ENCODE measurements at regions not wholly inside any gene's neighbourhood (a gene's known extent, or its start where the extent isn't known, plus 50 kb on each side); places are given as distances from the start of the nearest gene placed in this dataset.

- no peaks in the 10 kb centered on the region for H3K4me1 ChIP-seq (ENCODE audit: control insufficient read depth, extremely low read depth, insufficient read depth, low read length)
- no peak overlapping the region for H2AFZ ChIP-seq (ENCODE audit: low read length)
- TF ChIP-seq CTCF (conservative IDR thresholded peaks at IDR 0.05 in 1 of 2, IDR thresholded peaks at IDR 0.05 in 1 of 2; ENCODE audit: low read depth in 1 of 2, low read length in 2 of 2): no peak
- no peak for TF ChIP-seq EZH2 (IDR thresholded peaks at IDR 0.05; ENCODE audit: low read length, missing control alignments)
- no peak overlapping the region for H3K4me3 ChIP-seq (replicated peaks in 1 of 4; ENCODE audit: control extremely low read depth in 1 of 4, insufficient read depth in 1 of 4, low read depth in 3 of 4, low read length in 4 of 4)
- H3K27ac ChIP-seq (ENCODE audit: insufficient read depth, low read length): no peak overlapping the region
- no peak overlapping the region for H3K4me2 ChIP-seq (ENCODE audit: extremely low read depth, insufficient read depth, low read length)
- no peaks in the 10 kb centered on the region for H3K27me3 ChIP-seq (ENCODE audit: control insufficient read depth, insufficient read depth, low read length)
- H3K9ac ChIP-seq (ENCODE audit: insufficient read depth, low read length): no peak overlapping the region
- H3K9me3 ChIP-seq (ENCODE audit: control insufficient read depth, insufficient read depth, low read depth, low read length): no peaks in the 10 kb centered on the region
- H3K36me3 ChIP-seq (ENCODE audit: control insufficient read depth, insufficient read depth, low read length): no peaks in the 10 kb centered on the region
- H3K79me2 ChIP-seq (ENCODE audit: control insufficient read depth, insufficient read depth, low read length): no peaks in the 10 kb centered on the region
- no peak for DNase-seq (ENCODE audit: low read depth in 2 of 2)
- no peaks in the 10 kb centered on the region for H4K20me1 ChIP-seq (ENCODE audit: control insufficient read depth, extremely low read depth, insufficient read depth, low read length)
Observed at GRCh38 chr2:41916177-41916576, 131.6 kb upstream of the PKDCC start.

- Histone ChIP-seq H3K27me3 (ENCODE audit: control insufficient read depth, insufficient read depth, low read length) (no peaks in the 10 kb centered on the region), H3K9me3 (ENCODE audit: control insufficient read depth, insufficient read depth, low read depth, low read length) (no peaks in the 10 kb centered on the region), H3K36me3 (ENCODE audit: control insufficient read depth, insufficient read depth, low read length) (no peaks in the 10 kb centered on the region), H3K27ac (ENCODE audit: insufficient read depth, low read length) (no peak overlapping the region), H3K4me2 (ENCODE audit: extremely low read depth, insufficient read depth, low read length) (no peak overlapping the region), H3K79me2 (ENCODE audit: control insufficient read depth, insufficient read depth, low read length) (no peaks in the 10 kb centered on the region), H3K4me3 (replicated peaks in 1 of 4; ENCODE audit: control extremely low read depth in 1 of 4, insufficient read depth in 1 of 4, low read depth in 3 of 4, low read length in 4 of 4) (no peak overlapping the region), H4K20me1 (ENCODE audit: control insufficient read depth, extremely low read depth, insufficient read depth, low read length) (no peaks in the 10 kb centered on the region), H3K4me1 (ENCODE audit: control insufficient read depth, extremely low read depth, insufficient read depth, low read length) (no peaks in the 10 kb centered on the region), H3K9ac (ENCODE audit: insufficient read depth, low read length) (no peak overlapping the region), H2AFZ (ENCODE audit: low read length) (no peak overlapping the region)
- no peak for DNase-seq (ENCODE audit: low read depth in 2 of 2)
- TF ChIP-seq CTCF (conservative IDR thresholded peaks at IDR 0.05 in 1 of 2, IDR thresholded peaks at IDR 0.05 in 1 of 2; ENCODE audit: low read depth in 1 of 2, low read length in 2 of 2) (no peak), EZH2 (IDR thresholded peaks at IDR 0.05; ENCODE audit: low read length, missing control alignments) (no peak)
Observed at GRCh38 chr2:41917587-41917986, 130.2 kb upstream of the PKDCC start.

DNA sequence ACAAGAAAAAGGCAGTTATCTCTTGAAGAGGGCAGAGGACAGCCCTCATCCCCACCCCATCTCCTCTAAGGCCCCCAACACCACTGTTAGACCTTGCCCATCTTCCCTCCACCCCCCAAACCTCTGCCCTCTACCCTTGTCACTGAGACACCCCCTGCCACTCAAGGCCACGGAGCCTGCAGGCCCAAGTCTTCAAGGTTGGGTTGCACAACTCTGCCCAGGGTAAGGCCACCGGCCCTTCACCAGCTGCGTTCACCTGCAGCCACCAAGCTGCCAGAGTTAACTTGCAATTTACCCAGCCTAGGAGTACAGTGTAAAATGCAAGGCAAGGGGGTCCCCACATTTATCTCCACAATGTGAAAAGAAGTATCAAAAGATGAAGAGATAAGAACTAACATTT, 128.7 kb upstream of the PKDCC start:
- H2AFZ ChIP-seq (ENCODE audit: low read length): no peak overlapping the region
- no peaks in the 10 kb centered on the region for H3K4me1 ChIP-seq (ENCODE audit: control insufficient read depth, extremely low read depth, insufficient read depth, low read length)
- TF ChIP-seq EZH2 (IDR thresholded peaks at IDR 0.05; ENCODE audit: low read length, missing control alignments) (no peak), CTCF (conservative IDR thresholded peaks at IDR 0.05 in 1 of 2, IDR thresholded peaks at IDR 0.05 in 1 of 2; ENCODE audit: low read depth in 1 of 2, low read length in 2 of 2) (no peak)

More for the DNA sequence above, 128.7 kb upstream of the PKDCC start:
- Histone ChIP-seq H3K4me3 (replicated peaks in 1 of 4; ENCODE audit: control extremely low read depth in 1 of 4, insufficient read depth in 1 of 4, low read depth in 3 of 4, low read length in 4 of 4) (no peak overlapping the region), H3K4me2 (ENCODE audit: extremely low read depth, insufficient read depth, low read length) (no peak overlapping the region), H3K9me3 (ENCODE audit: control insufficient read depth, insufficient read depth, low read depth, low read length) (no peaks in the 10 kb centered on the region), H3K79me2 (ENCODE audit: control insufficient read depth, insufficient read depth, low read length) (no peaks in the 10 kb centered on the region), H3K27me3 (ENCODE audit: control insufficient read depth, insufficient read depth, low read length) (no peaks in the 10 kb centered on the region), H3K27ac (ENCODE audit: insufficient read depth, low read length) (no peak overlapping the region), H3K9ac (ENCODE audit: insufficient read depth, low read length) (no peak overlapping the region), H4K20me1 (ENCODE audit: control insufficient read depth, extremely low read depth, insufficient read depth, low read length) (no peaks in the 10 kb centered on the region), H3K36me3 (ENCODE audit: control insufficient read depth, insufficient read depth, low read length) (no peaks in the 10 kb centered on the region)
- no peak for DNase-seq (ENCODE audit: low read depth in 2 of 2)

Data from fibroblast of lung (primary cell).